ENCODE measurements at regions not wholly inside any gene's neighbourhood (a gene's known extent, or its start where the extent isn't known, plus 50 kb on each side); places are given as distances from the start of the nearest gene placed in this dataset.
"Not testable (repeated sequence)": the region's sequence is repeated elsewhere in the genome, so short reads cannot be mapped to it uniquely, and the experiment has no call there.

DNA sequence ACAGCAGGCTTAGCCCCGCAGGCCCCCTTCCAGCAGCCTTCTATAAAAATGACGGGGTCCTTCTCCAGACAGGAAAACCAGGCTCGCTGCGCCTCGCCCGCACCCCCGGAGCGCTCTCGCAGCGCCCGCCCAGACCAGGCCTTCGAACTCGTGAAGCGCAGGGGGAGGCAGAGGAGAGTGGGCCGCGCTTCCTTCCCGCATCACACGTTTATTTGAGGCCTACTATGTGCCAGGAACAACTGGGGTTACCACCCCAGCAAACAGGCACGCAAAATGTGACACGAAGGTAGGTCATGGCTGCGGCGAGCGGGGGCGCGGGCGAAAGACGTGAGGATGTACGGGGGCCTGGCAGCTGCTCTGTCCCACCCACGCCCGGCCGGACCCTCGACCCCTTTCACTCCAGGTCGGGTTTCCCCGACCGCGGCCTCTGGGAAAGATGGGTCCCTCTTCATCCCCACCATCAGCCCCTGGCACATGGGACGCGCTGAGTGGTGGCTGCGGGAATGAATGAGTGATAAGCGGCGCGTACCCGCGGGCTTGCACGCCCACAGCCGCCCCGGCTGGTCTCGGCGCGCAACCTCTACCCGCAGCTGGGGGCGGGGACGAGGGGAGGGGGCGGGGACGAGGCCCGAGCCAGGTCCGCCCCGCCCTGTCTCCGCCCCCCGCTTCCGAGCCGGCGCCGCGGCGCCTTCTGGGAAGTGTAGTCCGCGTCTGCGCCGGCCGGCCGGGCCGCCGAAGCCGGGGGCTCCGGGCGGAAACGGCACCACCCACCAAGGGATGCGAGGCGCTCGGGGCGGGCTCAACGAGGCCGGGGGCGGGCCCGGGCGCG lies 59.1 kb downstream of the ZNF467 start:
- peak; percentile 94 for DNase-seq
- in situ Hi-C loops (cut with HindIII; ENCODE audit: low pct_ligation_motif_present, low pct_unique_long_range_greater_than_20kb, low sequenced_read_pairs): no loop called here

DNA sequence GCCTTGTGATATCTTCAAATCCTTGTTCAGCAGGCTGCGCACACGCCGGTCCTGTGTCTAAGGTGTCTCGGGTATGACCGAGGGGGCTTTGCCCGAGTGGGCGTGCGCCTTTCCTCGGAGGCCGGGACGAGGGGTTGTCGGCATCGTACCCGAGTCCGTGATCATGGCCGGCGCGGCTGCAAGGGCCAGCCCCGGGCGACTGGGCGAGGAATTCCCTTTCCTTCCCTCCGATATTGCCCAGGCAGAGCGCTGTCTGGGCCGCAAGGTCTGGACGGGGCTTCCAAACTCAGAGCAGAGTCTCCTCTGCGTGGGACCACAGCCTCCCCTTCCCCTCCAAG lies 59.7 kb downstream of the ZNF467 start:
- no peak for DNase-seq
- in situ Hi-C loops (cut with HindIII; ENCODE audit: low pct_ligation_motif_present, low pct_unique_long_range_greater_than_20kb, low sequenced_read_pairs): no loop called here

DNA sequence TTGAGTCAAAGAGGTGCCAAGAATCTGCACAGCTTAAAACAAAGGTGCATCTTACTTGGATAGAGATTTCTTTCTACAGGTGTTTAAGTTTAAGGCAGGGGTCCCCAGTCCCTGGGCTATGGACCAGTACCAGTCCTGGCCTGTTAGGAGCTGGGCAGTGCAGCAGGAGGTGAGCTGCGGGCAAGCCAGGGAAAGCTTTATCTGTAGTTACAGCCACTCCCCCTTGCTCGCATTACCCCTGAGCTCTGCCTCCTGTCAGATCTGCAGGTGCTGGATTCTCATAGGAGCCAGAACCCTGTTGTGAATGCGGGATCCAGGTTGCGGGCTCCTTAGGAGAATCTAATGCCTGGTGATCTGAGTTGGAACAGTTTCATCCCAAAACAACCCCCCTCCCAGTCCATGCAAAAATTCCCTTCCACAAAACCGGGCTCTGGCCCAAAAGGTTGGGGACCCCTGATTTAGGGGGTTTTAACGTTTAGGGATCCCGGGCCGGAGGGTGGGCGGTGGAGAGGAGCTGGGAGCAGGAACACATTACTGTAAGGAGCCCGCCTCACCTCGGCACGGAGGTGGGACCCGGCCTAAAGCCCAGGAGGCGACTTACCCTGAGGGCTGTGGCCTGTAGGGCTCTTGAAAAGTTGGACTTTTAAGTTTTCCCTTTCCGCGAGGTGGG lies 60.2 kb downstream of the ZNF467 start:
- no peak for DNase-seq
- in situ Hi-C loops (cut with HindIII; ENCODE audit: low pct_ligation_motif_present, low pct_unique_long_range_greater_than_20kb, low sequenced_read_pairs): no loop called here

DNA sequence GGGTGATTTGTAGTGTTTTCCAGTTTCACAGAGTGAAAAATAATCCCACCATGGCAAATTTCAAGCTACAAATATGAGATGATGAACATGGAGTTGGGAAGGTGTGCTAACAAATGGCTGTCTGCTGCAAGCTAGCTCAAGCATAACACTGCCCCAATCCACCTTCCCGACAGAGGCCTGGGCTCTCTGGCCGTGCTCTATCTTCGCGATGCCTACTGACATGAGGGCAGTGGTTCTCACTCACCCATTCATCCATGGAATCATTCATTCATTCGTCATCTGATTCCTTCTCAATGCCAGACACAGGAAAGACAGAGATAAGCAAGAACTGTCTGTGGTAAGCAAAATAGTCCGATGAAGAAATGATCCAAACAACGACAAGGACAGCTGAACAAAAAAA lies 65.4 kb downstream of the ZNF467 start:
- in situ Hi-C loops (cut with HindIII; ENCODE audit: low pct_ligation_motif_present, low pct_unique_long_range_greater_than_20kb, low sequenced_read_pairs): no loop called here
- no peak for DNase-seq

DNA sequence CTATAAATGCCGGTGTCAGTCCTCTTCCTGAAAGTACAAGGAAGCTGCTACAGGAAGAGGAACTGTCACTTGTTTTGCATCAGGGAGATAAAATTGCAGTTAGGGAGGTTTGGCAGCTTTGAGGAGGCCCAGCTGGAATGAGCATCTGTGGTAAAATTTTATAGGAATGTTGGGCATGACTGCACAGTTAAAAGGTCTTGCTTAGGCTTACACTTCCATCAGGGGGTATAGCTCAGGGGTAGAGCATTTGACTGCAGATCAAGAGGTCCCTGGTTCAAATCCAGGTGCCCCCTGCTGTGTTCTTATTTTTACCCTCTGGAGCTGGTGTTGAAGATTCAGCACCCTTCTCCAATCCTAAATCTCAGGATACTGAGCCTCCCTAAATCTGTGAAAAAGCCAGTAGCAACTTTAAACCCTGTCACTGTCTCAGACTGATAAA lies 65.9 kb downstream of the ZNF467 start:
- no peak for DNase-seq
- in situ Hi-C loops (cut with HindIII; ENCODE audit: low pct_ligation_motif_present, low pct_unique_long_range_greater_than_20kb, low sequenced_read_pairs): no loop called here

DNA sequence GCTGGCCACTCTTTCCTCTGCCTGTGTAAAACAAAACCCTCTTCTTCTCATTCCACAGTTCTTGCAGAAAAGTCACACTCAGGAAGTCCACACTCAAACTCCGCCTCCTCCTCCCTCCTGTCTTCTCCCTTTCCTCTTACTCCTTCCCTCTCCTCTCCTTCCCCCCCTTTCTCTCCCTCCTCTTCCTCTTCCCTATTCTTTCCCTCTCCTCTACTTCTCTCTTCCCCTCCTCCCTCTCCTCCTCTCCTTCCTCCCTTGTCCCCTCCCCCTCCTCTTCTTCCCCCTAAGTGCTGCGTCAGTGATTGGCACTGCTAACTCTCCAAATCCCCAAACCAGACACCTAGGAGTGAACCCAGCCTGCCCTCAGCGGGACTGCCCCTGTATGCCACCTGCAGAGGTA lies 67.0 kb downstream of the ZNF467 start:
- in situ Hi-C loops (cut with HindIII; ENCODE audit: low pct_ligation_motif_present, low pct_unique_long_range_greater_than_20kb, low sequenced_read_pairs): no loop called here
- DNase-seq: no peak

DNA sequence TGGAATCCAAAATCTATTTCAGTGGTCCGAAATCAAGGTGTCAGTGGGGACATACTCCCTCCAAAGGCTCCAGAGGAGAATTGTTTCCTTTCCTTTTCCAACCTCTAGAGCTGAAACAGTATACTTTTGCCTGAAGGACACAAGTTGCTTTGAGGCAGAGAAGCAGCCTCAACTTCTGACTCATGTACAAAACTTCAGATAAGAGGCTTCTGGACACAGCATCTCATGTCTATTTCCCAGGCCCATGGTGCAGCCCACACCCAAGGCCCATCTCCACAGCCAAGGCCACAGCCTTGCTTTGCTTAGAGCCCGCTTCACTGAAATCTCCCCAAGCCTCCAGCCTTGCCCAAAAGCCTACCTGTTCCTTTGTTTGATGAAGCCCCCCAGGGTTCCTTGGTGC lies 68.9 kb downstream of the ZNF467 start:
- DNase-seq: no peak
- in situ Hi-C loops (cut with HindIII; ENCODE audit: low pct_ligation_motif_present, low pct_unique_long_range_greater_than_20kb, low sequenced_read_pairs): no loop called here

DNA sequence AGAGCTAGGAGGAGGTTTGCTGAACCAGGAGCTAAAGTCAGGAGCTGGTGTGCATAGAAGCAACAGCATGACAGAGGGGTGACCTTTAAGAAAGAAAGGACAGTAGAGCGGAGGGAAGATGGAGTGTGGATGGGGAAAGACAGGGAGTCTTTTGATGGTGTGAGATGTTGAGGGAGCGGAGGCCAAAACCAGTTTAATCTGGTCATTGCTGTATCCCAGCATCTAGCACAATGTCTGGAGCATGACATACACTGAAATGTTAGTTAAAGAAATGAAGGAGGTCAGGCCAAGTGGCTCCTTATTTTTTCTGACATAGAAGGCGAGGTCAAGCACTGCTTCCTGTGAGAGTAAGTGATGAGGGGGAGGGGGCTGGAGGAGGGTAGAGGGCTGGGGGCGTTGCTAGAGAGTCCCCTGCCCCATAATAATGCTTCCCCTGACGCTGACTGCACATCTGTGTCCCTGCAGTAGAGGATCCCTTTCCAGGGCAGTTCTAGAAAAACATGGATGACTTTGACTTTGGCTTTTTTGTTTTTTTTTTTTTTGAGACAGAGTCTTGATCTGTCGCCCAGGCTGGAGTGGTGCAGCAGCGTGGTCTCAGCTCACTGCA lies 70.2 kb downstream of the ZNF467 start:
- in situ Hi-C loops (cut with HindIII; ENCODE audit: low pct_ligation_motif_present, low pct_unique_long_range_greater_than_20kb, low sequenced_read_pairs): no loop called here
- no peak for DNase-seq

DNA sequence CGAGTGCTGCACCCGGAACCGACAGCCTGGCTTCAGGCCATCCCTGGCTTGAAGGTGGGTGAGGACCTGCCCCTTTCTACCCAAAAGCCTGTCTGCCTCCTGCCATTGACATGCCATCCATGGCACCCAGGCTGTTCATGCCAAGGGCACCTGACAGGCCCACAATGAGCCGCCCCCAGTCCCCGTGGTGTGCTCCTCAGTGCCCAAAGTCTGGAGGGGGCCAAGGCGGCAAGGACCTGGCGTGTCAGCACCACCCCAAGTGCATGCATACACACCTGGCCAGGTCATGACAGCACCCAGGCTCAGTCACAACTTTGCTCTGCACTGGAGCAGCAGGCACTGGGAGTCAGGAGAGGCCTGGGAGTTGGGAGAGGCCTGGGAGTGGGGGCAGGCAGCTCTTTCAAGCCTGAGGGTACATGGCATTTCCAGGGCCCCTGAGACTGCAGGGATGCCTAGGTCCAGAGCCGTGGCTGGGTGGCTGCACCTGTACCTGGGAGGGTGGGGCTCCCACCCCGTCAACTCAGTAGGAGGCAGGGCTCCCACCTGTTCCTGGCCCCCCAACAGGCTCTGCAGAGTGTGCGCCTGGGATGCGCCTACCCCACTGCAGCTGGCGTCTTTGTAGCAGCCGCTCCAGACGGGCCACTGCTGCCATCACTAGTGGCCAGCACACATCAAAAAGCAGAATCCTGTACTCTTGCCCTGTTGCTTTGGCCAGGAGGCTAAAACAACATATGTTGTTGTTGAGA lies 71.7 kb downstream of the ZNF467 start:
- in situ Hi-C loops (cut with HindIII; ENCODE audit: low pct_ligation_motif_present, low pct_unique_long_range_greater_than_20kb, low sequenced_read_pairs): no loop called here
- DNase-seq: no peak

DNA sequence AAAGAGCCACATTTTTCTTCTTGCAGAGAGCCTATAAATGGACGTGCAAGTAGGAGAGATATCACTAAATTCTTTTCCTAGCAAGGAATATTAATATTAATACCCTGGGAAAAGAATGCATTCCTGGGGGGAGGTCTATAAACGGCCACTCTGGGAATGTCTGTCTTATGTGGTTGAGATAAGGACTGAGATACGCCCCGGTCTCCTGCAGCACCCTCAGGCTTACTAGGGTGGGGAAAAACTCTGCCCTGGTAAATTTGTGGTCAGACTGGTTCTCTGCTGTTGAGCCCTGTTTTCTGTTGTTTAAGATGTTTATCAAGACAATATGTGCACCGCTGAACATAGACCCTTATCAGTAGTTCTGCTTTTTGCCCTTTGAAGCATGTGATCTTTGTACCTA lies 75.6 kb downstream of the ZNF467 start:
- DNase-seq; in situ Hi-C loops (cut with HindIII; ENCODE audit: low pct_ligation_motif_present, low pct_unique_long_range_greater_than_20kb, low sequenced_read_pairs): not testable (repeated sequence)

DNA sequence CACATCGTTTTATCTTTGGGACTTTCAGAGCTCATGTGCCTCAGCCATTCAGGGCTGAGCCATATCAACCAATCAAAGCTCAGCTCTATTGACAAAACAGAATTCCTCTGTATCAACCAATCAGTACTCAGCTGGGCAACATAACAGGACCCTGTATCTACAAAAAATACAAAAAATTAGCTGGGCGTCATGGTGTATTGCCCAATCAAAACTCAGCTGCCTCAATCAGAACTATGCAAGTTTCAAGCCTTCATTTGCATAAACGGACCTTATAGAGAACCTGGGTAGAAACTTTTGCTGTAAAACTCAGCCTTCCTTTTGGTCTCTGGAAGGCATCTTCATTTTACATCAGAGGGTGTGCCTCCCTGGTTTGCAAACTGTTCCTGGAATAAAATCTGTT lies 77.1 kb downstream of the ZNF467 start:
- DNase-seq: no peak
- in situ Hi-C loops (cut with HindIII; ENCODE audit: low pct_ligation_motif_present, low pct_unique_long_range_greater_than_20kb, low sequenced_read_pairs): no loop called here

DNA sequence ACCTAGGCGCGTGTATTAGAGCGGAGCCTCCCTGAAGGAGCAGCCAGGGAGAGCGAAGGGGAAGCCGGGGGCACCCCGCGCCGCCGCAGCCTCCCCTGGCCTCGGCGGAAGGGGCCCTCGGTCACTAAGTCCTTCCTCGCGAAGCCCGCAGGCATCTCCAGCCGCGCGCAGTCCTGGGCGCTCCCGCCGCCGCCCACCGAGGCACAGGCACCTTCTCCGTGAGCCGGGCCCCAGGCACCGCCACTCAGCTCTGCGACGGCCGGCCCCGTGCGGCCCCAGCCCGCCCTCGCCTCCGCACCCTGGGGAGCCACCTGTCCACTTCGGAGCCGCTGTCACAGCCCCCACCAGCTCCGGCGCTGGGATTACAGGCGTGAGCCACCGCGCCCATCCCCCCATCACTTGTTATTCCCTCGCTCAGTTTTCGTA lies 80.8 kb downstream of the ZNF467 start:
- in situ Hi-C loops (cut with HindIII; ENCODE audit: low pct_ligation_motif_present, low pct_unique_long_range_greater_than_20kb, low sequenced_read_pairs): no loop called here
- DNase-seq: no peak

DNA sequence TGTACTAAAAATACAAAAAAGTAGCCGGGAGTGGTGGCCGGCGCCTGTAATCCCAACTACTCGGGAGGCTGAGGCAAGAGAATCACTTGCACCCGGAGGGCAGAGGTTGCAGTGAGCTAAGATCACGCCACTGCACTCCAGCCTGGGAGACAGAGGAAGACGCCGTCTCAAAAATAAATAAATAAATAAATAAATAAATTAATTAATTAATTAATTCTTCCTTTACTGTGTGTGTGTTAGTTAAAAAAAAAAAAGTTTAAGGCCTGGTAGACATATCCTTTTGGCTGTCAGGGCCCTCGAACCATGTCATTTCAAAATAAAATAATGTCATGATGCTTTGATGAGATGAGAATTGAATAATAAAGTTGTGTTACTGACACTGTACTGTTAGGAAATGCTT lies 81.3 kb downstream of the ZNF467 start:
- in situ Hi-C loops (cut with HindIII; ENCODE audit: low pct_ligation_motif_present, low pct_unique_long_range_greater_than_20kb, low sequenced_read_pairs): no loop called here
- no peak for DNase-seq

DNA sequence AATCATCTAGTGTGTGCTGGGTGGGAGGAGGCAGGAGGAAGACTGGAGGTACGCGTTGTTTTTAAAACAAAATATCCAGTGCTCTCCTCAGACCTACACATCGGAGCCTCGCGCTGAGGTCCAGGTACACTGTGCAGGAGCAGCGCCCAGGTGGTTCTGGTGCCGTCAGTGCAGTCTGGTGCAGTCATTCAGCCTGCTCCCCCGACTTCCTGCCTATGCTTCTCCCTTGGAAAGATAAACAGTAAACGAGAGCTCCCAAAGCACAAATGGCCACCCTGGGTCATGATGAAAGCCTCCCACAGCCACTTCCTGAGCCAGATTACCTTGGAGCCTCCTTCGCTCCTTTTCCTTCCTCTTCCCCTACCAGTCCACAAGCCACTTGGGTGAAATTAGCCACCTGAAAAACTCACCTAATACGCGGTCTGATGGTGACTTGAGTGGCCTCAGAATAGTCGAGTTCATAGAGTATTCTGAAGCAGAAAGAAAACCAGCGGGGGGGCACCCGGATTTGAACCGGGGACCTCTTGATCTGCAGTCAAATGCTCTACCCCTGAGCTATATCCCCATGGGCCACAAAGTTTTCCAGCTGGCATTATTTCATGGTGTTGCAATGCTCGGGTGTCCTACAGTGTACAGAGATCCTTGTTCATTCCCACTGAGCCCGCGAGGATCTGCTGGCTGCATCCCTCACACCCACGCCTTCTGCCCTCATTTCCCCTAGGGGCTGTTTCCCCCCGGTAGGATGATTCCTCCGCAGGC lies 82.5 kb downstream of the ZNF467 start:
- peak; percentile 46 for DNase-seq
- in situ Hi-C loops (cut with HindIII; ENCODE audit: low pct_ligation_motif_present, low pct_unique_long_range_greater_than_20kb, low sequenced_read_pairs): no loop called here

DNA sequence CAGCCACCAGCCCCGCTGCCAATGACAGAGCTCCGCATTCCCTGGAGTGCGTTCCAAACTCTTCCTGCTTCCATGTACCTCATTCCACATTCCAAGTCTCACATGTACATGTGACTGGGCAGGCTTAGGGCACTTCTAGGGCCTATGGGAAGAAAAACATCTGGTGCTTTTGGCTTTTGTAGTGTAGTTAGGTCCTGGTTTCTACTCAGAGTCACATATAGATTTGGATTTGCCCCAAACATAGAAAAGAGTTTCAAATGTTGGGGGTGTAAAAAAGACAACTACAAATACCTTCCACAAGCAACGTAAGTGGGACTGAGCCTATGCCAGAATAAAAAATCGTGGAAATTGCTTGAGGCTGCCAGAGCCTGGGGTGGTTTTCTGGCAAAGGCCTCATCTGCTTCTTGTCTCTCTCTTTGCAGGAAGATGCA lies 84.1 kb downstream of the ZNF467 start:
- in situ Hi-C loops (cut with HindIII; ENCODE audit: low pct_ligation_motif_present, low pct_unique_long_range_greater_than_20kb, low sequenced_read_pairs): no loop called here
- DNase-seq: no peak

DNA sequence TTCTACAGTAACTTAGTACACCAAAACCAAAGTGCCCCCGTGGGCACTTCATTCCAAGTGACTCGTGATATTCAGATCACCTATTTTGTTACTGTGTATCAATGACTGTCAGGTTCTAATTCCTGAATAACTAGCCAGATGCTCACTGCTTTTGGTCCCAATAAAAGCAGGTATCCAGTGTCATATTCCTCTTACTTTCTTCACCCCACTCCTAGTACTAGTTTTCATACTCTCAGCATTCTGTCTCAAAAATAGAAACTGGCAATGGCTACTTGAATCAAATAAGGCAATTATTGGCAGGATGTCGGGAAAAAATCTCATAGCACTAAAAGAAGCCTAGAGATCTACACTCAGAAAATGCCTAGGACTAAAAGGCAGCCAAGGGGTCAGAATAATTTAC lies 84.6 kb downstream of the ZNF467 start:
- DNase-seq: no peak
- in situ Hi-C loops (cut with HindIII; ENCODE audit: low pct_ligation_motif_present, low pct_unique_long_range_greater_than_20kb, low sequenced_read_pairs): no loop called here

DNA sequence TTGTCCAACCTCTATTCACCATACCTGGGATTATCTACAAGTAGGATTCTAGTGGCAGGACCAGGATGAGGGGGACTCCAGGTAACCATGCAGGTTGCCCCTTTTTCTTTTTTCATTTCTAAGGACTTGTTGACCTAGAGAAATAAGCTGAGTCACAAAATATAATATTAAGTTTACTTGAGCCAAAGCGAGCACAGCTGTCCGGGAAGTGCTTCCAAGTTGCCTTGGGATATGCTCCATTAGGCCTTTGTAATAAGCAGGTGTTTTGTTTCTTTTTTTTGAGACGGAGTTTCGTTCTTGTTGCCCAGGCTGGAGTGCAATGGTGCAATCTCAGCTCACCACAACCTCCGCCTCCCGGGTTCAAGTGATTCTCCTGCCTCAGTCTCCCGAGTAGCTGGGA lies 85.6 kb downstream of the ZNF467 start:
- DNase-seq; in situ Hi-C loops (cut with HindIII; ENCODE audit: low pct_ligation_motif_present, low pct_unique_long_range_greater_than_20kb, low sequenced_read_pairs): not testable (repeated sequence)

DNA sequence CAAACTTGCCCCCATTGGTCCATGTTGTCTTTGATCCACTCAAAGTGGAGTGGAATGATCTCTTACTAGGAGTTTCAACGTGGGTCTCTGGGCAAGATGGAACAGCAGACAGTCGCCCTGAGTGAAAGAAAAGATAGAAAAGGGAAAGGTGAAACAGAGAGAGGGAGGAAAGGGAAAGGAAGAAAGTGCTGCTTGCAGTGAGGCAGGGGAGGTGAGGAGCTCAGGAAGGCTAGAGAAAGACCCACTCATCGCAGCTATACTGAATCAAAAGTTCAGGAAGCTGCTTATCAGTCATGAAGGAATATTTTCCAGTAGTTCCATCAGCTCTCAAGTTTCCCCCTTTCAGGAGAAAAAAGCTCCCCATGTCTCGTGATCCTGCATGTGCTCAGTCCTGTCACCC lies 86.9 kb downstream of the ZNF467 start:
- DNase-seq: no peak
- in situ Hi-C loops (cut with HindIII; ENCODE audit: low pct_ligation_motif_present, low pct_unique_long_range_greater_than_20kb, low sequenced_read_pairs): no loop called here

Measured in ACHN (cell line).